Thyroid gland (tissue), 4 donors: ENCODE measurements at regions not wholly inside any gene's neighbourhood (a gene's known extent, or its start where the extent isn't known, plus 50 kb on each side); places are given as distances from the start of the nearest gene placed in this dataset.

Experiments used
- DNase-seq, 2 donors: peaks; one replicate each; pipeline ENCODE4 v3.0.0-alpha.2; 2019
- H3K27ac ChIP-seq, 3 donors: fragments of 200-600 bp; sonication (generic); 1 replicate in 2 of 3; 2 replicates in 1 of 3; pipeline ENCODE4 v1.5.1; 2016 to 2019; ENCODE audit warnings: mild to moderate bottlenecking in 1 of 3, moderate library complexity in 1 of 3
- H3K27me3 ChIP-seq: fragments of 200-600 bp; sonication (generic); one replicate; pipeline ENCODE4 v1.5.1; 2019
- H3K36me3 ChIP-seq, 2 donors: fragments of 200-600 bp; sonication (generic); one replicate each; pipeline ENCODE4 v1.5.1; 2016 to 2019
- H3K4me1 ChIP-seq, 2 donors: fragments of 200-600 bp; sonication (generic); one replicate each; pipeline ENCODE4 v1.5.1; 2017 to 2019
- H3K4me3 ChIP-seq, 3 donors: fragments of 200-600 bp; sonication (generic); replicated peaks in 1 of 3; 1 replicate in 2 of 3; 2 replicates in 1 of 3; pipeline ENCODE4 v1.5.1; 2016; ENCODE audit warnings: mild to moderate bottlenecking in 1 of 3
- H3K9me3 ChIP-seq: fragments of 200-600 bp; sonication (generic); one replicate; pipeline ENCODE4 v1.5.1; 2017
- POLR2A ChIP-seq, 2 donors: fragments of 450-650 bp; IDR thresholded peaks; one replicate each; pipeline ENCODE4 v1.6.1; 2017; ENCODE audit warnings: antibody characterized with exemption in 2 of 2, mild to moderate bottlenecking in 2 of 2, moderate library complexity in 1 of 2
- WGBS, 2 donors: methylation state at CpG; one replicate each; pipeline ENCODE4 v1.1.5; 2017; 5-methylcytosine and 5-hydroxymethylcytosine counted together
- intact Hi-C: fragments of 100-400 bp; cut with DNase I; formaldehyde crosslinking; loops from one replicate; pipeline ENCODE4 v1.15.1; 2023
- TF ChIP-seq, protein P1 (sequence below), 6 experiments: fragments of 200-600 bp in 3 of 6; fragments of 450-650 bp in 3 of 6; sonication (generic) in 3 of 6; IDR thresholded peaks; one replicate each; pipeline ENCODE4 v1.5.1; 2016 to 2019; ENCODE audit warnings: antibody characterized with exemption in 6 of 6, mild to moderate bottlenecking in 2 of 6, inconsistent platforms in 1 of 6, moderate library complexity in 1 of 6

DNA sequence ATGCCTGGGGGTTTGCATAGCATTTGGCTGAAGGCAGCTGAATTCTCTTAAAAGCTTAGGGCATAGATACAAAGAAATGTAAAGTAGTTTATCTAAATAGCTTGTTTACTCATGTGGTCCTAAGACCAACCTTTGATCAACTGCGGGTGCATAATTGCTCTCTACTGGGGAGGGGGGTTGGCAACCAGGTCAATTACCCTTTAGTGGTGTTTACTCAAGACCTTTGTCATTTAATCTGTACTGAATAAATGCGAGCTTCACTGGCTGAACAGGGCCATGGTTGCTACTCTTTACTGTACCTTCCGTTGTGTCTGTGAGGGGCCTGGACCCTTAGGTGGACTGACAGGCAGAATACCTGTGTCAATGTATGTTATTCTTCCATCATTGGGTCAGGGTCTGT, 102.7 kb upstream of the FAM9C start:
- no peak for TF ChIP-seq POLR2A (IDR thresholded peaks at IDR 0.05)
- TF ChIP-seq, protein P1, sequence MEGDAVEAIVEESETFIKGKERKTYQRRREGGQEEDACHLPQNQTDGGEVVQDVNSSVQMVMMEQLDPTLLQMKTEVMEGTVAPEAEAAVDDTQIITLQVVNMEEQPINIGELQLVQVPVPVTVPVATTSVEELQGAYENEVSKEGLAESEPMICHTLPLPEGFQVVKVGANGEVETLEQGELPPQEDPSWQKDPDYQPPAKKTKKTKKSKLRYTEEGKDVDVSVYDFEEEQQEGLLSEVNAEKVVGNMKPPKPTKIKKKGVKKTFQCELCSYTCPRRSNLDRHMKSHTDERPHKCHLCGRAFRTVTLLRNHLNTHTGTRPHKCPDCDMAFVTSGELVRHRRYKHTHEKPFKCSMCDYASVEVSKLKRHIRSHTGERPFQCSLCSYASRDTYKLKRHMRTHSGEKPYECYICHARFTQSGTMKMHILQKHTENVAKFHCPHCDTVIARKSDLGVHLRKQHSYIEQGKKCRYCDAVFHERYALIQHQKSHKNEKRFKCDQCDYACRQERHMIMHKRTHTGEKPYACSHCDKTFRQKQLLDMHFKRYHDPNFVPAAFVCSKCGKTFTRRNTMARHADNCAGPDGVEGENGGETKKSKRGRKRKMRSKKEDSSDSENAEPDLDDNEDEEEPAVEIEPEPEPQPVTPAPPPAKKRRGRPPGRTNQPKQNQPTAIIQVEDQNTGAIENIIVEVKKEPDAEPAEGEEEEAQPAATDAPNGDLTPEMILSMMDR (IDR thresholded peaks at IDR 0.05): no peak
- no peaks in the 10 kb centered on the region for H3K4me1 ChIP-seq
- H3K36me3 ChIP-seq: no peaks in the 10 kb centered on the region
- H3K9me3 ChIP-seq: no peaks in the 10 kb centered on the region
- H3K27me3 ChIP-seq: no peaks in the 10 kb centered on the region
- H3K27ac ChIP-seq: no peak overlapping the region
- 89 to 96% methylated on average over 2 to 3 of the region's 3 CpGs for WGBS, 2 donors
- DNase-seq: no peak
- intact Hi-C loops: no loop called here
- H3K4me3 ChIP-seq: no peak overlapping the region

DNA sequence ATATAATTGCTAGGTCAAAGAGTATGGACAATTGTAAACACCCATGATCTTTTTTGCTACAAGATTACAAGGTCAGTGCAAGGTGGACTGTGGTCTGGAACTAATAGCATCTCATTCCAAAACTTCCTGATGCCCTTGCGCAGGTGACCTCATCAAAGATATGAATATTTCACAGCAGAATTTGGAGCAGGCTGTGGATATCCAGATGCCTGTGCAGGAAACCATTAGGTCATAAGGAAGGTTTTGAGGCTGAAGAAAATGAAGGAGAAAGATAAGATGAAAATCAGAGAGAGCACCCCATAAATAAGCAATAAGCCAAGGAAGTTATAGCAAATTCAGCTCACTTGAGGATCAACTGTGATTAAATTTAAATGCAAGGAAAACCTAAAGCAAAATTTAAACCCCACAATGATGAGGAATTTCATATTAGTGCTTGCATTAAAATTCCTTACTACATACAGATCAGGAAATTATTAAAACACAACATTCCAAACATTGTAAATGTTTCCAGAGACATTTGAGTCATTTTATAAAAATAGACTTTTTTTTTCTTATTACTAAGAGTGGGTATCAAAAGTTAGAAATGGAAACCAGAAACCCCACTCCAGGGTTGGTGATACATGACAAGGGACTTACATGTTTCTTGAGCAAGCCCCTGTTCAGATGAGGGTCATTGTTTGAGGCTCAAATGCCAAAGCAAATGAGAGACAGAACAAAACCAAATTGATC, 100.7 kb upstream of the FAM9C start:
- TF ChIP-seq, protein P1 (IDR thresholded peaks at IDR 0.05): no peak
- TF ChIP-seq POLR2A (IDR thresholded peaks at IDR 0.05): no peak
- Histone ChIP-seq H3K27me3 (no peaks in the 10 kb centered on the region), H3K9me3 (no peaks in the 10 kb centered on the region), H3K36me3 (no peaks in the 10 kb centered on the region), H3K27ac (no peak overlapping the region), H3K4me3 (no peak overlapping the region), H3K4me1 (no peaks in the 10 kb centered on the region)
- no peak for DNase-seq
- 100% methylated on average over 1 of the region's 1 CpG for WGBS, 2 donors
- intact Hi-C loops: no loop called here

DNA sequence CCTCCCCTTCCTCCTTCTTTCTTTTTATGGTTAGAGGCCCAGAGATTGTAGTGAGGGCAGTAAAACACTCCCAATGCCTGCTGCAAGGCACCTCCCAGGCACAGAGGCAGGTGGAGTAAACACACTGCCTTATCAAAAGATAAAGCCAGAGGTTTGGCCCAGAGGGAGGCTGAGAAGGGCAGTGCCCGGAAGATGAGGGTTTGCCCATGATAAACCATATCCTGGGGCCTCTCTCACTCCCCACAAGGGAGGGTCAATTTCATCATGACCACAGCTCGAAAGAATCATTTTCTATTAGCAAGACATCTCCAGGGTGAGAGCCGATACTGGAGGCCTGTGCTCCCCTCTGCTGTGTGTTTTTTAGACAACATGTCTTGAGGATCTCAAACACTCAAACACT, 98.5 kb upstream of the FAM9C start:
- WGBS, 2 donors: 76 to 86% methylated on average over 2 to 3 of the region's 3 CpGs
- no peak for TF ChIP-seq POLR2A (IDR thresholded peaks at IDR 0.05)
- TF ChIP-seq, protein P1 (IDR thresholded peaks at IDR 0.05): no peak
- no peaks in the 10 kb centered on the region for H3K9me3 ChIP-seq
- no peaks in the 10 kb centered on the region for H3K4me1 ChIP-seq
- H3K27ac ChIP-seq: no peak overlapping the region
- intact Hi-C loops: no loop called here
- H3K27me3 ChIP-seq: no peaks in the 10 kb centered on the region
- H3K36me3 ChIP-seq: no peaks in the 10 kb centered on the region
- no peak overlapping the region for H3K4me3 ChIP-seq
- no peak for DNase-seq

DNA sequence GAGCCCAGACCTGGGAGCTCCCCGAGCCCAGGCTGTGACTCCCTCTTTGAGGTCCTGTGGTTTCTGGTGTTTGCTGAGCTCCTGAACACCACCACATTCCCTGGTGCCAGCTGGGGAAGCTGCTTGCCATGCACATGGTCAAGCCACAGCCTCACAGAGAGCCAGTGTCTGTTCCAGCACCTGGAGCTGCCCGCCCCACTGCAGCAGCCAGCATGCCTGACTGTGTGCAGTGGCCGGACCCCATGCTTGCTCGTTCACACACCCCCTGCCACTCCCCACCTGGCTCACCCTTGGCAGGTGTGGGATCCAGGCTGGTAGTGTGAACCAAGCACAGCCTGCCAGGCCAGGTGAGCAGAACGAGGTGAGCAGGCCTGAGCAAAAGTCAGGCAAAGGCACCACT, 95.6 kb upstream of the FAM9C start:
- no peaks in the 10 kb centered on the region for H3K27me3 ChIP-seq
- no peak for DNase-seq
- 100% methylated on average over 1 of the region's 5 CpGs for WGBS, 2 donors
- intact Hi-C loops: no loop called here
- TF ChIP-seq POLR2A (IDR thresholded peaks at IDR 0.05): no peak
- TF ChIP-seq, protein P1 (IDR thresholded peaks at IDR 0.05): no peak
- H3K27ac ChIP-seq: no peak overlapping the region
- no peaks in the 10 kb centered on the region for H3K9me3 ChIP-seq
- no peaks in the 10 kb centered on the region for H3K36me3 ChIP-seq
- no peak overlapping the region for H3K4me3 ChIP-seq
- no peaks in the 10 kb centered on the region for H3K4me1 ChIP-seq

DNA sequence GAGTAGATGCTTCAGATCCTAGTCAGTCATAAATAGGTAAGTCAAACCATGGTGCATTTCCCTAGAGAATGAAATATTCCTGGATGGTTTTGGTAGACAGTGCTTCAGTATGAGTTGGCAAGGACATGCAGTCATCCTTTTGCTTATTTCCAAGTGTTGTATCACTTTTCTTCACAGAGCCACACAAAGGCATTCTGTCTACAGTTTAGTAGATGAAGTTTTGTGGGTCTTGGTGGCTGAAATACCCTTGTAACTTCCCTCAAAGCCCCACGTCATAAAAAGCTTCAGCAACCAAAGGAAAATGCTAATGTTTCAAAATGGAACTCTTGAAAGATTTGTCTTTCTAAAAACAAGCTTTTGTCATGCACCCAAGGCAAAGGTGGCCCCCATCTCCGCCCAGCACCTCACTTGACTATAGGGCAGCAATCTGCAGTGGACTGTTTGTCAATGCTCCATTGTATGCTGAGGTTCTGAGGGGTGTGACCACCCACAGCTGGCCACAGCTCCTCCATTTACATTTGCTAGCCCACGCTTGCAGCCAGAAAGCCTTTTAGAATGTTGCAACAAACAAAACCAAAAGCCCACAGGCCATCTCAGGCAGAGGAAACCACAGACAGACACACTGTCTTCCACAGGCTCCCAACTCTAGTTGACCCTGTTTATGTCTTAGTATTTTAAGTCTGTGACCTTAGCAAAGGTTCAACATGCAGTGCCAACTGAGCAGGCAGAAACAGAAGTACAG, 87.1 kb upstream of the FAM9C start:
- no peak for DNase-seq
- Histone ChIP-seq H3K4me1 (no peaks in the 10 kb centered on the region), H3K27me3 (no peaks in the 10 kb centered on the region), H3K9me3 (no peaks in the 10 kb centered on the region), H3K27ac (no peak overlapping the region), H3K4me3 (no peak overlapping the region), H3K36me3 (no peaks in the 10 kb centered on the region)
- no peak for TF ChIP-seq POLR2A (IDR thresholded peaks at IDR 0.05)
- TF ChIP-seq, protein P1 (IDR thresholded peaks at IDR 0.05): no peak
- intact Hi-C loops: no loop called here
- WGBS, 2 donors: 87 to 98% methylated on average over 3 of the region's 3 CpGs
